Effector memory CD4-positive, alpha-beta T cell (primary cell): ENCODE measurements at regions not wholly inside any gene's neighbourhood (a gene's known extent, or its start where the extent isn't known, plus 50 kb on each side); places are given as distances from the start of the nearest gene placed in this dataset.

Experiments
- DNase-seq, 3 donors: peaks; one replicate each; pipeline ENCODE4 v3.0.0-alpha.2; 2020
- H3K27ac ChIP-seq: 2 replicates; pipeline ENCODE4 v1.7.0; 2013; ENCODE audit warnings: mild to moderate bottlenecking, low read length, moderate library complexity; ENCODE audit not compliant: insufficient read depth, poor library complexity, severe bottlenecking
- H3K27me3 ChIP-seq: replicated peaks from 2 replicates; pipeline ENCODE4 v1.7.0; 2013; ENCODE audit warnings: mild to moderate bottlenecking, low read length; ENCODE audit not compliant: insufficient read depth, control insufficient read depth, poor library complexity, severe bottlenecking
- H3K36me3 ChIP-seq: 2 replicates; pipeline ENCODE4 v1.7.0; 2013; ENCODE audit warnings: mild to moderate bottlenecking, low read length, moderate library complexity; ENCODE audit not compliant: control insufficient read depth, insufficient read depth
- H3K4me1 ChIP-seq: 2 replicates; pipeline ENCODE4 v1.7.0; 2013; ENCODE audit warnings: low read length, mild to moderate bottlenecking; ENCODE audit not compliant: control insufficient read depth, insufficient read depth, poor library complexity, severe bottlenecking
- H3K4me3 ChIP-seq: 2 replicates; pipeline ENCODE4 v1.7.0; 2013; ENCODE audit warnings: low read length, low read depth, mild to moderate bottlenecking; ENCODE audit not compliant: insufficient read depth, poor library complexity, severe bottlenecking
- H3K9me3 ChIP-seq: 2 replicates; pipeline ENCODE4 v1.7.0; 2013; ENCODE audit warnings: mild to moderate bottlenecking, low read length, moderate library complexity; ENCODE audit not compliant: control insufficient read depth

DNA sequence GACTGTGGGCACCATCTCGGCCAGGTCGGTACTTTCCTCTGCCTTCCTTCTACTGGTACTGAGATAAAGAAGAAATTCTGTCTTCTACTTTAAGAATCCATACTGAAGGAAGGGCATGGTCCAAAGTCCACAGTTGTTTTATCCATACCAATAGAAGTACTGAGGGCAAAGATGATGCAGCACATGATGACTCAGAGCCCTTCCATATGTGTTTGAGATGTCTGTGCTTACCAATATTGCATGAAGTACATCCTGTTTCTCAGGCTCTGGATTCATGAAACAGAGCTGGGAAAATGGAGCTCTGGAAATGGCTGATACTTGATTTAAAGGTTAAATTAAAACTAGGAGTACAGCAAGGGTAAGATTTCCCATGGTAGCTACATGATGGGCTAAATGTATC lies 799.9 kb downstream of the NLGN4Y start:
- no peak overlapping the region for H3K27ac ChIP-seq
- H3K4me3 ChIP-seq: no peak overlapping the region
- no peaks in the 10 kb centered on the region for H3K4me1 ChIP-seq
- H3K9me3 ChIP-seq: no peaks in the 10 kb centered on the region
- H3K36me3 ChIP-seq: no peaks in the 10 kb centered on the region
- H3K27me3 ChIP-seq: no peaks in the 10 kb centered on the region
- DNase-seq: no peak

DNA sequence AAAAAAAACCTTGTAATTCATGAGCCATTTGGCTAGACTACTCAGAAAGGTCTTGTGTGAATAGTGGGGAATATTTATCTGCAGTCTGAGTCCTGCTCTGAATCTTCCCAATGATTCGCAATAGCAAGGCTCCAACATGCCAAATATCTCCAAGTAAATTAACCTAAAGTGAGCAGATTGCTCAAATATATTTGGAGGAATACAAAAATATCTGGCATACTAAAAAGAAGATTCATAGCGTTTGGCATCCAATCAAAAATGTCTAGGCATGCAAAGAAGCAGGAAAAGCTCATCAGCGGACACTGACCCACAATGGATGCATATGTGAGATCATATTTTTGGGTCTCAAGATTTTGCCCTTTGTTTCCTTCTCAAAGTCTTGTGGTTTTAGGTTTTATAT lies 800.9 kb downstream of the NLGN4Y start:
- Histone ChIP-seq H3K36me3 (no peaks in the 10 kb centered on the region), H3K27me3 (no peaks in the 10 kb centered on the region), H3K4me1 (no peaks in the 10 kb centered on the region), H3K4me3 (no peak overlapping the region), H3K27ac (no peak overlapping the region), H3K9me3 (no peaks in the 10 kb centered on the region)
- DNase-seq: no peak

DNA sequence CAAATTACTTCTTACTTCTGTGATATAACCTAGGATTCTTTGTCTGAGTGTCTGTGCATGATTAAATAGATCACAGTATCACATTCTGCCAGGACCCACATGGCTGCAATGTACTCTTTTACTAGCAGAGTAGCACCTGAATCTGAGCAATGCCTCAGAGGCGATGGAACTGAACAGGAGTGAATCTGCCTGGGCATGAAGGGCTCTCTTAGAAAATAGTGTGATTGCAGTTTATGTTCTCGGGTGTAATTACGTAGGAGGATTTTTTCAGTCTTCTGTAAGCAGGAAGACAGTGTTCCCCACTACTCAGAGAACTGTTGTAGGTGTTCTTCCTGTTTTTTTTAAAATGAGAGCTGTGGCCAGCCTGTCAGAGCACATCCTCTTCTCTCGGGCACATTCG lies 802.3 kb downstream of the NLGN4Y start:
- no peak for DNase-seq
- no peaks in the 10 kb centered on the region for H3K36me3 ChIP-seq
- H3K9me3 ChIP-seq: no peaks in the 10 kb centered on the region
- no peak overlapping the region for H3K27ac ChIP-seq
- H3K27me3 ChIP-seq: no peaks in the 10 kb centered on the region
- no peaks in the 10 kb centered on the region for H3K4me1 ChIP-seq
- H3K4me3 ChIP-seq: no peak overlapping the region

DNA sequence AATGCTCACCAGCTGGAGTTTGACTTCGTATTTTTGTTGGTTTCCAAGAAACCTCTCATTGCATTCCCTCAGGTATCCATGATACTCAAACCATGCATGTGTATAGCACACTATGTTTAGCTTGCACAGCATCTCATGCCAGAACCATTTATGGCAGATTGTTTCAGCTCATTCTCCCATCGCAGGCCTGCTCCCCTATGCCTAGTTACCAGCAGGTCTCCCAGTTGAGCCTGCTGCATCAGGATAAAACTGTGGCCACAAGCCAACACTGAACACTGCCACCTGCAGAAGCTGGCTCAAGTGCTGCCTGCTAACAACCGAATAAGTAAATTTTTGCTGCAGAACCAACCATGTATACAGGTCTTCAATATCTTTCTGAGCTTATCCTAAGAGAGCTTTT lies 804.5 kb downstream of the NLGN4Y start:
- Histone ChIP-seq H3K27me3 (no peaks in the 10 kb centered on the region), H3K4me3 (no peak overlapping the region), H3K36me3 (no peaks in the 10 kb centered on the region), H3K9me3 (no peaks in the 10 kb centered on the region), H3K27ac (no peak overlapping the region), H3K4me1 (no peaks in the 10 kb centered on the region)
- no peak for DNase-seq

DNA sequence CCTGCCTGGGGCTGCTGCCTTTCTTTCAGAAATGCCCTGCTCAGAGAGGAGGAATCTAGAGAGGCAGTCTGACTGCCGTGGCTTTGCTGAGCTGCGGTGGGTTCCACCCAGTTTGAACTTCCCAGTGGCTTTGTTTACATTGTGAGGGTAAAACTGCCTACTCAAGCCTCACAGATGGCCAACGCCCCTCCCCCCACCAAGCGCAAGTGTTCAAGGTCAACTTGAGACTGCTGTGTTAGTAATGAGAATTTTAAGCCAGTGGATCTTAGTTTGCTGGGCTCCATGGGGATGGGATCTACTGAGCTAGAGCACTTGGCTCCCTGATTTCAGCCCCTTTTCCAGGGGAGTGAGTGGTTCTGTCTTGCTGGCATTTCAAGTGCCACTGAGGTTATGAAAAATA lies 819.2 kb downstream of the NLGN4Y start:
- no peak for DNase-seq
- Histone ChIP-seq H3K4me1 (no peaks in the 10 kb centered on the region), H3K9me3 (no peaks in the 10 kb centered on the region), H3K27me3 (no peaks in the 10 kb centered on the region), H3K27ac (no peak overlapping the region), H3K36me3 (no peaks in the 10 kb centered on the region), H3K4me3 (no peak overlapping the region)

DNA sequence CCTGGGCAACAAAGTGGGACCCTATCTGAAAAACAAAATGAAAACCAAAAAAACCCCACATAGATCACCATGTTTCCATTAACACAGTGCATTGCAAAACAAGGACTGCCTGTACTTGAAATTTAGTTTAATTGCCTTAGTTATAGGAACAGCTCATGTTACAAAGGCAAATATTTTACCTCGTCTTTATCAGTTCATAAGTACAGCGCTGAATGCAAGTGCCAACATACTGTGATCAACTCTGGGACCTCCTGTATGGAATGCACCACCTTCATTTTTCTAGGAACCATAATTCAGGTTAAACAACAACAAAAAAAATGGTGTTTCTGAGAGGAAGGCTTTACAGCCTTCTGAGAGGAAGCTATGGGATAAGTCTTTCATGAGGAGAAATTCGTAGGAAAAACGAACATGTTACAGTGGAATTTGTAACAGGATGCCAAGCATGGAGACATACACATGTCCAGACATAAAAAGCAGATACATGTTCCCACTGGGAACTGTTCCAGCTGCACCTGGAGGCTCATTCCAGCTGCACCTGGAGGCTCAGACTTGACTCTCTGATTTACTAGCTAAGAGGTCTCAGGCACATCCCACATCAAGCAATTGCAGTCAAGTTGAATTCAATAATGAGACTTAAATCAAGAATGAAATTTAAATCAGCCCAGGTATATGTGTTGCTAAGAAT lies 821.3 kb downstream of the NLGN4Y start:
- Histone ChIP-seq H3K27me3 (no peaks in the 10 kb centered on the region), H3K4me3 (no peak overlapping the region), H3K27ac (no peak overlapping the region), H3K9me3 (no peaks in the 10 kb centered on the region), H3K4me1 (no peaks in the 10 kb centered on the region), H3K36me3 (no peaks in the 10 kb centered on the region)
- DNase-seq: no peak

DNA sequence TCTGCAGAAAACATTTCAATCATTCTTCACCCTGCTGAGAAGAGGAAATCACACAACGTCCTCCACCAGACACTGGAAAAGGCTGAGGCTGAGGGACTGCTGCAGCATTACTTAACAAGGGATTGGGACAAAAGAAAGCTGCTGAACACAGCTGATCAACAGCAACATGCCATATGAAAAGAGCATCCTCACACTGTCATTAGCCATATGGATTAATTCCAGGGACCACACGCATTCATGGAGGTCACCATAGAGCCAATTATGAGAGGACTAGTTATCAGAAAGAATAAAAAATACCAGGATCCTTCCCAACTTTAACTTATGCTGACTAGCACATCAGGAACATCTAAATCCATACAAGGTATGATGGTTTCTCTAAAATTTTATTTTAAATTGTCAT lies 825.0 kb downstream of the NLGN4Y start:
- no peaks in the 10 kb centered on the region for H3K9me3 ChIP-seq
- H3K27ac ChIP-seq: no peak overlapping the region
- no peaks in the 10 kb centered on the region for H3K36me3 ChIP-seq
- DNase-seq: no peak
- no peak overlapping the region for H3K4me3 ChIP-seq
- H3K4me1 ChIP-seq: no peaks in the 10 kb centered on the region
- no peaks in the 10 kb centered on the region for H3K27me3 ChIP-seq

DNA sequence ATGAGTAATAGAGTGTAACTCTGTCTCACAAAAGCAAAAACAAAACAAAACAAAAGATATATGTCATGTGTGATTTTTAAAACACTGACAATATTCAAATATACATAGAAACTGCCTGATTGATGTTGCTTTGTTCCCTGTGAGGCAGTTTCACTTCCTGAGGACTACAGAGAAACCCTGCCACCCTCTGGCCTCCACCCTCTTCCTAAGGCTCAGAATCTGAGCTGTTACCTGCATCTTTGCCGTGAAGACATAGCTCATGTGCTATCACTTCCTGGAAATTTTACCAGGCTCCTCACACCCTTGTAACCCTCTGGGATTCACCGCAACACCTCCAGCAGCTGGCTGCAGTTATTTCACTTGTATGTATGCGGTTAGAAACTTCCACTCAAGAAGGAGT lies 831.0 kb downstream of the NLGN4Y start:
- Histone ChIP-seq H3K4me3 (no peak overlapping the region), H3K9me3 (no peaks in the 10 kb centered on the region), H3K27me3 (no peaks in the 10 kb centered on the region), H3K4me1 (no peaks in the 10 kb centered on the region), H3K36me3 (no peaks in the 10 kb centered on the region), H3K27ac (no peak overlapping the region)
- DNase-seq: no peak

DNA sequence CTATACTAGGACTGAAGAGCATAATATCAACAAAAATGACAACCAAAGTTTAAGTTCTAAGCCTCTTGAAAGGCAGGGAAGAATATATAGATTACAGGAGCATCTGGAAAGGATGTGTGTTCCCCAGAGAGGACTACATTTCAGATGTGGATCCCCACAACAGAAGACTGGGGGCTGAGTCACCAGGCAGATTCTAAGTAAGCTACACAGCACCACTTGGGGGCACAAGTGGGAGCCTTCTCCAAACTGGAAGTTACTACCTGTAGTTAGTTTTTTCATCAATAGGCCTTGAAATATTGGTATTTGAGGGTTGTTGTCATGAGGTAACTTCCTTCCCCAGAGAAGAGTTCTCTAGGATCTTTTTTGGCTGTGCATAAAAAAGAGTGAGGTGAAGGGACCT lies 836.1 kb downstream of the NLGN4Y start:
- Histone ChIP-seq H3K9me3 (no peaks in the 10 kb centered on the region), H3K36me3 (no peaks in the 10 kb centered on the region), H3K4me1 (no peaks in the 10 kb centered on the region), H3K27me3 (no peaks in the 10 kb centered on the region), H3K4me3 (no peak overlapping the region), H3K27ac (no peak overlapping the region)
- DNase-seq: no peak

DNA sequence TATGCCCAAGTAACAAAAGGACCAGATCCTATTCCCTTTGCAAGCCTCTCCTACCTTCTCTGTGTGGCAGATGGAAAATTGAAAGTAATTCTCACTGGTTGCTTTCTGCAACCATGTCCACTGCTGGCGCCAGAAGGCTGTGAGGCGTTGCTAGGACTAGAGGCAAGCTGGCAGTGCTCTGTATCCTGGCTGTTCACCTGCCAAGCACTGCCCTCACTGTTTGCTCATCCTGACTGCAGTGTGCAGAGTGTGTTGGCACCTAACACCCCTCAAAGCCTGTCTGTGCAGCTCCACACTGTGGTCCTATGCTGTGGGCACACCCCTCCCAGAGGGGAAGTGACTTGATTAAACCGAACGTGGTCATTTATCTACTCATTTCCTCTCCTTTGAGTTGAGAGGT lies 840.7 kb downstream of the NLGN4Y start:
- H3K36me3 ChIP-seq: no peaks in the 10 kb centered on the region
- no peaks in the 10 kb centered on the region for H3K4me1 ChIP-seq
- no peak for DNase-seq
- H3K9me3 ChIP-seq: no peaks in the 10 kb centered on the region
- H3K27ac ChIP-seq: no peak overlapping the region
- H3K4me3 ChIP-seq: no peak overlapping the region
- no peaks in the 10 kb centered on the region for H3K27me3 ChIP-seq
